ENCODE measurements at regions not wholly inside any gene's neighbourhood (a gene's known extent, or its start where the extent isn't known, plus 50 kb on each side); places are given as distances from the start of the nearest gene placed in this dataset.
"Not testable (repeated sequence)": the region's sequence is repeated elsewhere in the genome, so short reads cannot be mapped to it uniquely, and the experiment has no call there.

DNA sequence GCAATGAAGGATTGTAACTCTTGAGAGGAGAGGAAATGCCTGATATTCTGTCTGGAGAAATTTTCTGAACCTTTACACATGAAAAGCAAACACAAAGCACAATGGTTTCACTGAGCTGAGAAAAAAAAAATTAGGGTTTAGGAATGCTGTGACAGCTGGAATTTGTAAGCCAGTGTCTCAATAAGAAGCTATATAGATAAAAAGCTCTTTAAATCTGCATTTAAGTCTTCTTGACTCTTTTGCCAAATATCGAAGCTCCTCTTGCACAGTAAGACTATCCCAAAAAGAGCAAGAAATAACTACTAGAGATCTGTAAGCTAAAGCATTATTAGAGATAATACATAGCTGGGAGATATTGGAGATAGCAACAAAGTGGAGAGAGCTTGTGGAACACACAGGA is 1334.0 kb upstream of the CITED2 start:
- Mint-ChIP-seq H3K27ac (no peak overlapping the region), H3K36me3 (no peaks in the 10 kb centered on the region), H3K4me3 (no peak overlapping the region), H3K4me1 (peaks cover 3% of the 10 kb centered on the region), H3K27me3 (ENCODE audit: insufficient read depth, low read depth) (peaks cover 2% of the 10 kb centered on the region), H3K9me3 (peaks cover 1% of the 10 kb centered on the region)
- H3K79me2 ChIP-seq (ENCODE audit: low read depth): no peaks in the 10 kb centered on the region
- H3K4me3 ChIP-seq: no peak overlapping the region
- H3K27me3 ChIP-seq: no peaks in the 10 kb centered on the region
- H3F3A ChIP-seq (ENCODE audit: low read depth): peaks cover 6% of the 10 kb centered on the region
- no peaks in the 10 kb centered on the region for H3K4me1 ChIP-seq
- no peaks in the 10 kb centered on the region for H3K36me3 ChIP-seq
- H2AFZ ChIP-seq (replicated peaks): no peak overlapping the region
- H3K27ac ChIP-seq: no peak overlapping the region
- H4K20me1 ChIP-seq (ENCODE audit: low read depth): no peaks in the 10 kb centered on the region
- H3K9ac ChIP-seq: no peak overlapping the region
- H3K4me2 ChIP-seq: no peak overlapping the region
- DNase-seq (ENCODE audit: low spot score): no peak
- H3K9me3 ChIP-seq (ENCODE audit: low read depth): no peaks in the 10 kb centered on the region
- no peak for TF ChIP-seq EZH2phosphoT487 (IDR thresholded peaks at IDR 0.05)
- TF ChIP-seq EZH2 (IDR thresholded peaks at IDR 0.05): no peak
- TF ChIP-seq, protein P1, sequence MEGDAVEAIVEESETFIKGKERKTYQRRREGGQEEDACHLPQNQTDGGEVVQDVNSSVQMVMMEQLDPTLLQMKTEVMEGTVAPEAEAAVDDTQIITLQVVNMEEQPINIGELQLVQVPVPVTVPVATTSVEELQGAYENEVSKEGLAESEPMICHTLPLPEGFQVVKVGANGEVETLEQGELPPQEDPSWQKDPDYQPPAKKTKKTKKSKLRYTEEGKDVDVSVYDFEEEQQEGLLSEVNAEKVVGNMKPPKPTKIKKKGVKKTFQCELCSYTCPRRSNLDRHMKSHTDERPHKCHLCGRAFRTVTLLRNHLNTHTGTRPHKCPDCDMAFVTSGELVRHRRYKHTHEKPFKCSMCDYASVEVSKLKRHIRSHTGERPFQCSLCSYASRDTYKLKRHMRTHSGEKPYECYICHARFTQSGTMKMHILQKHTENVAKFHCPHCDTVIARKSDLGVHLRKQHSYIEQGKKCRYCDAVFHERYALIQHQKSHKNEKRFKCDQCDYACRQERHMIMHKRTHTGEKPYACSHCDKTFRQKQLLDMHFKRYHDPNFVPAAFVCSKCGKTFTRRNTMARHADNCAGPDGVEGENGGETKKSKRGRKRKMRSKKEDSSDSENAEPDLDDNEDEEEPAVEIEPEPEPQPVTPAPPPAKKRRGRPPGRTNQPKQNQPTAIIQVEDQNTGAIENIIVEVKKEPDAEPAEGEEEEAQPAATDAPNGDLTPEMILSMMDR (IDR thresholded peaks at IDR 0.05): no peak

GRCh38 chr6:140704008-140704407 is 1329.6 kb upstream of the CITED2 start:
- not testable (repeated sequence) for H3K4me3 Mint-ChIP-seq; H3K9me3 Mint-ChIP-seq; H3K27me3 Mint-ChIP-seq (ENCODE audit: insufficient read depth, low read depth); H3K4me1 ChIP-seq; H3K27me3 ChIP-seq; H3K4me3 ChIP-seq; H3K9me3 ChIP-seq (ENCODE audit: low read depth); H3K4me2 ChIP-seq; H3K27ac ChIP-seq; H3K4me1 Mint-ChIP-seq; H3K79me2 ChIP-seq (ENCODE audit: low read depth); DNase-seq (ENCODE audit: low spot score); H3K36me3 ChIP-seq; H4K20me1 ChIP-seq (ENCODE audit: low read depth); H2AFZ ChIP-seq (replicated peaks); H3K36me3 Mint-ChIP-seq; H3F3A ChIP-seq (ENCODE audit: low read depth); H3K27ac Mint-ChIP-seq; H3K9ac ChIP-seq

GRCh38 chr6:140697585-140697984 is 1323.1 kb upstream of the CITED2 start:
- H3K9me3 ChIP-seq (ENCODE audit: low read depth): no peaks in the 10 kb centered on the region
- H3K9me3 Mint-ChIP-seq: peaks cover 15% of the 10 kb centered on the region
- no peaks in the 10 kb centered on the region for H4K20me1 ChIP-seq (ENCODE audit: low read depth)
- H3K27me3 ChIP-seq: no peaks in the 10 kb centered on the region
- peaks cover 2% of the 10 kb centered on the region for H3K27me3 Mint-ChIP-seq (ENCODE audit: insufficient read depth, low read depth)
- no peak overlapping the region for H3K4me2 ChIP-seq
- TF ChIP-seq, protein P1 (IDR thresholded peaks at IDR 0.05): no peak
- no peak for TF ChIP-seq EZH2phosphoT487 (IDR thresholded peaks at IDR 0.05)
- TF ChIP-seq EZH2 (IDR thresholded peaks at IDR 0.05): no peak
- H3K9ac ChIP-seq: no peak overlapping the region
- no peaks in the 10 kb centered on the region for H3F3A ChIP-seq (ENCODE audit: low read depth)
- H3K4me1 Mint-ChIP-seq: no peaks in the 10 kb centered on the region
- no peak for DNase-seq (ENCODE audit: low spot score)
- H3K4me3 Mint-ChIP-seq: no peak overlapping the region
- no peak overlapping the region for H3K4me3 ChIP-seq
- no peaks in the 10 kb centered on the region for H3K79me2 ChIP-seq (ENCODE audit: low read depth)
- H3K27ac ChIP-seq: no peak overlapping the region
- no peaks in the 10 kb centered on the region for H3K36me3 ChIP-seq
- no peak overlapping the region for H2AFZ ChIP-seq (replicated peaks)
- H3K4me1 ChIP-seq: no peaks in the 10 kb centered on the region
- no peak overlapping the region for H3K27ac Mint-ChIP-seq
- no peaks in the 10 kb centered on the region for H3K36me3 Mint-ChIP-seq

DNA sequence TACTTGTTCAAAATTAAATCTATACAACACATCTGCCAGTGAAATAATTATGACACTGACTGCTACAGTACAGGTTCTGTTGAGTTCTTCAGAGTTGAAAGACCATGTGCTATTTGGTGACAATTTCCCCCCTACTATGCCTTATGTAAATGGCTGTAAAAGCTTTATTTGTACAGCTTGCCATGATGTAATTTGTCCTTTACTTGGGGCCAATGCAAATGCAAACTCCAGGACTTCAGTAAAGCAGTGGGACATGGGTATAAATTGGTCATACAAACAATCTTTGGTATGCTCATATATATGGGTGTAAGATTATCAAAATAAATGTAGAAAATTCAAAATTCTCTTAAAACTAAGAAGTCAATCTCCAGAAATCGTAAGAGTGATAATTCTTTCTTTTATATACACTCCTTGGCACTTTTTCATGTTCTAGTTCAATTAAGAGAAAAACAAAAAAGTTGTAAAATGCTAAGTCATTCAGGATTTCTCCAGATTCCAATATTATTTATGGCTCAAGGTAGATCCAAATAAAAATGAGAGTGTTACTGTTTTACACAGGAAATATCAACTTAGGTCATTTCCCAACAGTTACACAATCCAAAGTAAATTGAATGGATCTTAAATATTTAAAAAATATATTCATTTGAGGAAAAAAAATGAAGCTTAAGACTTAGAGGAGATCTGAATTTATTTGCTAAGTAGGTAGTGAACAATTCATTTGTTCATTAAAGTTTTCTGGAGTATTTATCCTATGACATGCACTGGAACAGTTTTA is 1310.5 kb upstream of the CITED2 start:
- H3K4me3 ChIP-seq: no peak overlapping the region
- Mint-ChIP-seq H3K4me1 (no peaks in the 10 kb centered on the region), H3K4me3 (no peak overlapping the region), H3K27ac (no peak overlapping the region), H3K9me3 (no peaks in the 10 kb centered on the region), H3K36me3 (no peaks in the 10 kb centered on the region), H3K27me3 (ENCODE audit: insufficient read depth, low read depth) (no peaks in the 10 kb centered on the region)
- H3K27ac ChIP-seq: no peak overlapping the region
- H3K79me2 ChIP-seq (ENCODE audit: low read depth): no peaks in the 10 kb centered on the region
- no peak overlapping the region for H3K9ac ChIP-seq
- TF ChIP-seq EZH2phosphoT487 (IDR thresholded peaks at IDR 0.05) (no peak), EZH2 (IDR thresholded peaks at IDR 0.05) (no peak)
- TF ChIP-seq, protein P1 (IDR thresholded peaks at IDR 0.05): no peak
- no peaks in the 10 kb centered on the region for H4K20me1 ChIP-seq (ENCODE audit: low read depth)
- no peaks in the 10 kb centered on the region for H3K4me1 ChIP-seq
- no peak for DNase-seq (ENCODE audit: low spot score)
- no peak overlapping the region for H2AFZ ChIP-seq (replicated peaks)
- no peaks in the 10 kb centered on the region for H3K27me3 ChIP-seq
- no peaks in the 10 kb centered on the region for H3K36me3 ChIP-seq
- no peaks in the 10 kb centered on the region for H3K9me3 ChIP-seq (ENCODE audit: low read depth)
- H3K4me2 ChIP-seq: no peak overlapping the region
- no peaks in the 10 kb centered on the region for H3F3A ChIP-seq (ENCODE audit: low read depth)
